ENCODE measurements at regions not wholly inside any gene's neighbourhood (a gene's known extent, or its start where the extent isn't known, plus 50 kb on each side); places are given as distances from the start of the nearest gene placed in this dataset.

- TF ChIP-seq CTCF (conservative IDR thresholded peaks at IDR 0.05; ENCODE audit: low read depth in 2 of 2) (no peak), POLR2AphosphoS5 (IDR thresholded peaks at IDR 0.05; ENCODE audit: low read depth) (no peak), REST (IDR thresholded peaks at IDR 0.05; ENCODE audit: unreplicated experiment) (no peak)
Measured at GRCh38 chr14:51782435-51782834, 78.0 kb upstream of the GNG2 start.
